ENCODE measurements at regions not wholly inside any gene's neighbourhood (a gene's known extent, or its start where the extent isn't known, plus 50 kb on each side); places are given as distances from the start of the nearest gene placed in this dataset.

DNA sequence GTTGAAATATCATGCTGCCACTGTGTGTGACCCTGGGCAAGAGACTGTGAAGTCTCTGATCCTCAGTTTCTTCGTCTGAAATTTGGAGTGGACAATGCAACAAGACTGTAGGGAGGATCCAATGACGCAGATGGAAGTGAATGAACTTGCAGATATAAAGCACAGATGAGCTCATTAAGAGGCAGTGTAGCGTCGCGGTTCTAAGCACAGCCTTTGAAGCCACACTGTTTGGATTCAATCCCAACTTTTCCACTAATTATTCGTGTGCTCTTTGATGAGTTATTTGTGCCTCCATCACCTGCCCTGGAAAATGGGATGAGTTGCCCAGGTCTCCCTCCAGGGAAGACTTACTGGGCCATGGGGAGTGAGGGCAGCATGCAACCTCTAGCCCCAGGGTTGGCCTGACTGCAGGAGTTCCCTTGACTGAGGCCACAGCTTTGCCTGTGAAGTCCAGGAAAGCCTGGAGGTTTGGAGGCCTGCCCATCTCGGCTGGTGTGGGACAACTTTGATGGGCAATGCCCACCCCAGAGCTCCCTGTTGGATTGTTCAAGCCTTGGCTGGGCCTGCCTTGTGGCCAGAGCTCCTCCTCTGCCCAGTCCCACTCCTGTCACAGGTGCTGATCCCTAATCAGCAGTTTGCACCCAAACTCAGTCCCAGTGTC is 266.0 kb upstream of the B3GAT1 start:
- no peak for ATAC-seq
- TF ChIP-seq GLIS3 (CRISPR knock-in tag; IDR thresholded peaks at IDR 0.05) (no peak), ZNF70 (CRISPR knock-in tag; IDR thresholded peaks at IDR 0.05) (no peak), ZNF8 (CRISPR knock-in tag; IDR thresholded peaks at IDR 0.05) (no peak), RARB (CRISPR knock-in tag; IDR thresholded peaks at IDR 0.05) (no peak), ZFP3 (CRISPR knock-in tag; IDR thresholded peaks at IDR 0.05) (no peak), ZC3H10 (CRISPR knock-in tag; IDR thresholded peaks at IDR 0.05) (no peak), ZNF565 (CRISPR knock-in tag; conservative IDR thresholded peaks at IDR 0.05; ENCODE audit: low read depth) (no peak), TOX (CRISPR knock-in tag; IDR thresholded peaks at IDR 0.05; ENCODE audit: borderline replicate concordance) (no peak), BACH2 (CRISPR knock-in tag; IDR thresholded peaks at IDR 0.05; ENCODE audit: borderline replicate concordance) (no peak), SNAI2 (CRISPR knock-in tag; IDR thresholded peaks at IDR 0.05) (no peak), CSDC2 (CRISPR knock-in tag; IDR thresholded peaks at IDR 0.05) (no peak), OSR1 (CRISPR knock-in tag; IDR thresholded peaks at IDR 0.05) (no peak), ARNTL (CRISPR knock-in tag; IDR thresholded peaks at IDR 0.05; ENCODE audit: borderline replicate concordance, low read depth) (no peak), ZFP30 (CRISPR knock-in tag; IDR thresholded peaks at IDR 0.05) (no peak), PPARA (CRISPR knock-in tag; IDR thresholded peaks at IDR 0.05; ENCODE audit: borderline replicate concordance) (no peak)
- TF ChIP-seq, protein P1, sequence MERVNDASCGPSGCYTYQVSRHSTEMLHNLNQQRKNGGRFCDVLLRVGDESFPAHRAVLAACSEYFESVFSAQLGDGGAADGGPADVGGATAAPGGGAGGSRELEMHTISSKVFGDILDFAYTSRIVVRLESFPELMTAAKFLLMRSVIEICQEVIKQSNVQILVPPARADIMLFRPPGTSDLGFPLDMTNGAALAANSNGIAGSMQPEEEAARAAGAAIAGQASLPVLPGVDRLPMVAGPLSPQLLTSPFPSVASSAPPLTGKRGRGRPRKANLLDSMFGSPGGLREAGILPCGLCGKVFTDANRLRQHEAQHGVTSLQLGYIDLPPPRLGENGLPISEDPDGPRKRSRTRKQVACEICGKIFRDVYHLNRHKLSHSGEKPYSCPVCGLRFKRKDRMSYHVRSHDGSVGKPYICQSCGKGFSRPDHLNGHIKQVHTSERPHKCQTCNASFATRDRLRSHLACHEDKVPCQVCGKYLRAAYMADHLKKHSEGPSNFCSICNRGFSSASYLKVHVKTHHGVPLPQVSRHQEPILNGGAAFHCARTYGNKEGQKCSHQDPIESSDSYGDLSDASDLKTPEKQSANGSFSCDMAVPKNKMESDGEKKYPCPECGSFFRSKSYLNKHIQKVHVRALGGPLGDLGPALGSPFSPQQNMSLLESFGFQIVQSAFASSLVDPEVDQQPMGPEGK (CRISPR knock-in tag; IDR thresholded peaks at IDR 0.05; ENCODE audit: borderline replicate concordance) = no peak
- TF ChIP-seq, protein P2, sequence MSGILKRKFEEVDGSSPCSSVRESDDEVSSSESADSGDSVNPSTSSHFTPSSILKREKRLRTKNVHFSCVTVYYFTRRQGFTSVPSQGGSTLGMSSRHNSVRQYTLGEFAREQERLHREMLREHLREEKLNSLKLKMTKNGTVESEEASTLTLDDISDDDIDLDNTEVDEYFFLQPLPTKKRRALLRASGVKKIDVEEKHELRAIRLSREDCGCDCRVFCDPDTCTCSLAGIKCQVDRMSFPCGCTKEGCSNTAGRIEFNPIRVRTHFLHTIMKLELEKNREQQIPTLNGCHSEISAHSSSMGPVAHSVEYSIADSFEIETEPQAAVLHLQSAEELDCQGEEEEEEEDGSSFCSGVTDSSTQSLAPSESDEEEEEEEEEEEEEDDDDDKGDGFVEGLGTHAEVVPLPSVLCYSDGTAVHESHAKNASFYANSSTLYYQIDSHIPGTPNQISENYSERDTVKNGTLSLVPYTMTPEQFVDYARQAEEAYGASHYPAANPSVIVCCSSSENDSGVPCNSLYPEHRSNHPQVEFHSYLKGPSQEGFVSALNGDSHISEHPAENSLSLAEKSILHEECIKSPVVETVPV (CRISPR knock-in tag; IDR thresholded peaks at IDR 0.05) = no peak
- TF ChIP-seq, protein P3, sequence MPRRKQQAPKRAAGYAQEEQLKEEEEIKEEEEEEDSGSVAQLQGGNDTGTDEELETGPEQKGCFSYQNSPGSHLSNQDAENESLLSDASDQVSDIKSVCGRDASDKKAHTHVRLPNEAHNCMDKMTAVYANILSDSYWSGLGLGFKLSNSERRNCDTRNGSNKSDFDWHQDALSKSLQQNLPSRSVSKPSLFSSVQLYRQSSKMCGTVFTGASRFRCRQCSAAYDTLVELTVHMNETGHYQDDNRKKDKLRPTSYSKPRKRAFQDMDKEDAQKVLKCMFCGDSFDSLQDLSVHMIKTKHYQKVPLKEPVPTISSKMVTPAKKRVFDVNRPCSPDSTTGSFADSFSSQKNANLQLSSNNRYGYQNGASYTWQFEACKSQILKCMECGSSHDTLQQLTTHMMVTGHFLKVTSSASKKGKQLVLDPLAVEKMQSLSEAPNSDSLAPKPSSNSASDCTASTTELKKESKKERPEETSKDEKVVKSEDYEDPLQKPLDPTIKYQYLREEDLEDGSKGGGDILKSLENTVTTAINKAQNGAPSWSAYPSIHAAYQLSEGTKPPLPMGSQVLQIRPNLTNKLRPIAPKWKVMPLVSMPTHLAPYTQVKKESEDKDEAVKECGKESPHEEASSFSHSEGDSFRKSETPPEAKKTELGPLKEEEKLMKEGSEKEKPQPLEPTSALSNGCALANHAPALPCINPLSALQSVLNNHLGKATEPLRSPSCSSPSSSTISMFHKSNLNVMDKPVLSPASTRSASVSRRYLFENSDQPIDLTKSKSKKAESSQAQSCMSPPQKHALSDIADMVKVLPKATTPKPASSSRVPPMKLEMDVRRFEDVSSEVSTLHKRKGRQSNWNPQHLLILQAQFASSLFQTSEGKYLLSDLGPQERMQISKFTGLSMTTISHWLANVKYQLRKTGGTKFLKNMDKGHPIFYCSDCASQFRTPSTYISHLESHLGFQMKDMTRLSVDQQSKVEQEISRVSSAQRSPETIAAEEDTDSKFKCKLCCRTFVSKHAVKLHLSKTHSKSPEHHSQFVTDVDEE (CRISPR knock-in tag; IDR thresholded peaks at IDR 0.05) = no peak
- TF ChIP-seq, protein P4, sequence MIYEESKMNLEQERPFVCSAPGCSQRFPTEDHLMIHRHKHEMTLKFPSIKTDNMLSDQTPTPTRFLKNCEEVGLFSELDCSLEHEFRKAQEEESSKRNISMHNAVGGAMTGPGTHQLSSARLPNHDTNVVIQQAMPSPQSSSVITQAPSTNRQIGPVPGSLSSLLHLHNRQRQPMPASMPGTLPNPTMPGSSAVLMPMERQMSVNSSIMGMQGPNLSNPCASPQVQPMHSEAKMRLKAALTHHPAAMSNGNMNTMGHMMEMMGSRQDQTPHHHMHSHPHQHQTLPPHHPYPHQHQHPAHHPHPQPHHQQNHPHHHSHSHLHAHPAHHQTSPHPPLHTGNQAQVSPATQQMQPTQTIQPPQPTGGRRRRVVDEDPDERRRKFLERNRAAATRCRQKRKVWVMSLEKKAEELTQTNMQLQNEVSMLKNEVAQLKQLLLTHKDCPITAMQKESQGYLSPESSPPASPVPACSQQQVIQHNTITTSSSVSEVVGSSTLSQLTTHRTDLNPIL (CRISPR knock-in tag; IDR thresholded peaks at IDR 0.05; ENCODE audit: low read depth) = no peak
- TF ChIP-seq, protein P5, sequence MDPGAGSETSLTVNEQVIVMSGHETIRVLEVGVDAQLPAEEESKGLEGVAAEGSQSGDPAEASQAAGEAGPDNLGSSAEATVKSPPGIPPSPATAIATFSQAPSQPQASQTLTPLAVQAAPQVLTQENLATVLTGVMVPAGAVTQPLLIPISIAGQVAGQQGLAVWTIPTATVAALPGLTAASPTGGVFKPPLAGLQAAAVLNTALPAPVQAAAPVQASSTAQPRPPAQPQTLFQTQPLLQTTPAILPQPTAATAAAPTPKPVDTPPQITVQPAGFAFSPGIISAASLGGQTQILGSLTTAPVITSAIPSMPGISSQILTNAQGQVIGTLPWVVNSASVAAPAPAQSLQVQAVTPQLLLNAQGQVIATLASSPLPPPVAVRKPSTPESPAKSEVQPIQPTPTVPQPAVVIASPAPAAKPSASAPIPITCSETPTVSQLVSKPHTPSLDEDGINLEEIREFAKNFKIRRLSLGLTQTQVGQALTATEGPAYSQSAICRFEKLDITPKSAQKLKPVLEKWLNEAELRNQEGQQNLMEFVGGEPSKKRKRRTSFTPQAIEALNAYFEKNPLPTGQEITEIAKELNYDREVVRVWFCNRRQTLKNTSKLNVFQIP (CRISPR knock-in tag; IDR thresholded peaks at IDR 0.05; ENCODE audit: borderline replicate concordance, low read depth) = no peak

DNA sequence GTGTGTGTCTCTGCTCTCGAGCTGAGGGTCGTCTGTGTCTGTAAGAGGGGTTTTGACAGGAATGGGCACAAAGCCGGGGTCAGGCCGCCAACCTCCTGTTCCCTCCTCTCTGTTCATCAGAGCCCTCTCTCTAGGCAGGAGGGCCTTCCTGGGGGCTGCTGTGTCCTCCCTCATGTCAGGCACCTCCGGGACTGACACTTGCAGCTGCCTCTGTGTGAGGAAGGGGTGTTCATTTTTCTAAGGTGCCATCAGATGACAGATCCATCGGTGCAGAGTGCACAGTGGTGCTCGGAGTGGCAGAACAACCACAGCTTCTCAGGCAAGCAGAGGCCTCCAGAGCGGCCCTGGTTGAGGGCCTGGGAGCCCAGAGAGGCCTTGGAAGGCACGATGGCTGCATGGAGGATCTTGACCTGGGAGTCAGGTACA is 265.4 kb upstream of the B3GAT1 start:
- TF ChIP-seq RARB (CRISPR knock-in tag; IDR thresholded peaks at IDR 0.05) (no peak), TCF4 (CRISPR knock-in tag; IDR thresholded peaks at IDR 0.05; ENCODE audit: borderline replicate concordance) (no peak), ZC3H10 (CRISPR knock-in tag; IDR thresholded peaks at IDR 0.05) (no peak), OSR1 (CRISPR knock-in tag; IDR thresholded peaks at IDR 0.05) (no peak), ESRRG (CRISPR knock-in tag; IDR thresholded peaks at IDR 0.05) (no peak)
- TF ChIP-seq, protein P4 (CRISPR knock-in tag; IDR thresholded peaks at IDR 0.05; ENCODE audit: low read depth) = no peak
- TF ChIP-seq, protein P2 (CRISPR knock-in tag; IDR thresholded peaks at IDR 0.05) = no peak
- TF ChIP-seq, protein P5 (CRISPR knock-in tag; IDR thresholded peaks at IDR 0.05; ENCODE audit: borderline replicate concordance, low read depth) = no peak
- ATAC-seq = no peak
